ENCODE measurements at regions not wholly inside any gene's neighbourhood (a gene's known extent, or its start where the extent isn't known, plus 50 kb on each side); places are given as distances from the start of the nearest gene placed in this dataset.
"Not testable (repeated sequence)": the region's sequence is repeated elsewhere in the genome, so short reads cannot be mapped to it uniquely, and the experiment has no call there.

- DNase-seq = no peak
Measured at GRCh38 chr10:36440539-36440938, 684.9 kb upstream of the ANKRD30A start.

- no peak for DNase-seq
Measured at GRCh38 chr10:36437367-36437766, 688.0 kb upstream of the ANKRD30A start.

- DNase-seq = no peak
Measured at GRCh38 chr10:36428507-36428906, 696.9 kb upstream of the ANKRD30A start.

GRCh38 chr10:36425131-36425797 is 700.1 kb upstream of the ANKRD30A start:
- DNase-seq = peak; percentile 45

- no peak for DNase-seq
Measured at GRCh38 chr10:36424502-36424901, 700.9 kb upstream of the ANKRD30A start.

GRCh38 chr10:36423821-36424248 is 701.6 kb upstream of the ANKRD30A start:
- DNase-seq = no peak

GRCh38 chr10:36421992-36422391 is 703.4 kb upstream of the ANKRD30A start:
- peak; percentile 39 for DNase-seq

- no peak for DNase-seq
Measured at GRCh38 chr10:36416513-36416912, 708.9 kb upstream of the ANKRD30A start.

GRCh38 chr10:36412942-36413341 is 712.5 kb upstream of the ANKRD30A start:
- DNase-seq = no peak

- not testable (repeated sequence) for DNase-seq
Measured at GRCh38 chr10:36400238-36400637, 725.2 kb upstream of the ANKRD30A start.

- no peak for DNase-seq
Measured at GRCh38 chr10:36393801-36394200, 731.6 kb upstream of the ANKRD30A start.

- no peak for DNase-seq
Measured at GRCh38 chr10:36391405-36391804, 734.0 kb upstream of the ANKRD30A start.

- no peak for DNase-seq
Measured at GRCh38 chr10:36390221-36390620, 735.2 kb upstream of the ANKRD30A start.

- no peak for DNase-seq
Measured at GRCh38 chr10:36388166-36388565, 737.2 kb upstream of the ANKRD30A start.

- DNase-seq = no peak
Measured at GRCh38 chr10:36385693-36386092, 739.7 kb upstream of the ANKRD30A start.

GRCh38 chr10:36383349-36383748 is 741.3 kb upstream of the FZD8 start:
- DNase-seq = no peak

- no peak for DNase-seq
Measured at GRCh38 chr10:36381748-36382147, 739.7 kb upstream of the FZD8 start.

- DNase-seq = no peak
Measured at GRCh38 chr10:36380538-36380937, 738.4 kb upstream of the FZD8 start.

- DNase-seq = no peak
Measured at GRCh38 chr10:36375107-36375506, 733.0 kb upstream of the FZD8 start.

- no peak for DNase-seq
Measured at GRCh38 chr10:36373424-36374096, 731.5 kb upstream of the FZD8 start.

GRCh38 chr10:36367362-36367761 is 725.3 kb upstream of the FZD8 start:
- DNase-seq = no peak

- no peak for DNase-seq
Measured at GRCh38 chr10:36366843-36367242, 724.7 kb upstream of the FZD8 start.

- DNase-seq = no peak
Measured at GRCh38 chr10:36366065-36366464, 724.0 kb upstream of the FZD8 start.

GRCh38 chr10:36362257-36362656 is 720.2 kb upstream of the FZD8 start:
- DNase-seq = no peak

- DNase-seq = no peak
Measured at GRCh38 chr10:36358736-36359135, 716.6 kb upstream of the FZD8 start.
